GM12878 (cell line): ENCODE measurements at regions not wholly inside any gene's neighbourhood (a gene's known extent, or its start where the extent isn't known, plus 50 kb on each side); places are given as distances from the start of the nearest gene placed in this dataset.

Experiments used
- ATAC-seq: fragments of 200-7000 bp; cut with Tn5 transposase; 3 replicates; pipeline ENCODE4 v1.9.1; 2020; ENCODE audit warnings: mild to moderate bottlenecking, moderate library complexity
- BruUV-seq: library from RNA; stranded (reverse); fragments of 400-500 nt; replicated peaks from 2 replicates; lab custom pipeline; 2021; lab: Mats Ljungman, UMichigan
- CTCF ChIA-PET: fragments of 300-600 bp; sonication (Branson Sonifier 250); formaldehyde crosslinking; extraction: SDS; loops from one replicate; lab custom pipeline; 2021; ENCODE audit warnings: inconsistent platforms; lab: Yijun Ruan, JAX
- POLR2A ChIA-PET: fragments of 350-600 bp; formaldehyde crosslinking; extraction: SDS; loops from one replicate; lab custom pipeline; 2021; ENCODE audit warnings: inconsistent platforms; lab: Charles Lee
- RAD21 ChIA-PET: fragments of 300-600 bp; sonication (Branson Sonifier 250); formaldehyde crosslinking; loops from one replicate; lab custom pipeline; 2023; ENCODE audit warnings: antibody characterized with exemption; ENCODE audit not compliant: unreplicated experiment; lab: Charles Lee
- SMC1A ChIA-PET: fragments of 300-600 bp; sonication (Branson Sonifier 250); formaldehyde crosslinking; loops from one replicate; lab custom pipeline; 2023; ENCODE audit not compliant: unreplicated experiment, uncharacterized antibody; lab: Charles Lee
- DNase-seq: peaks from one replicate; pipeline ENCODE4 v3.0.0-alpha.2; 2011; ENCODE audit warnings: low read depth, low spot score
- FAIRE-seq: peaks from 3 replicates; lab custom pipeline; 2011; peaks lifted over from hg19 to GRCh38; lab: Jason Lieb, UNC
- H2AFZ ChIP-seq: 2 replicates; pipeline ENCODE4 v1.6.0; 2011; ENCODE audit warnings: low read depth, low read length, control low read depth; ENCODE audit not compliant: control insufficient read depth
- H3K27ac ChIP-seq: 2 replicates; pipeline ENCODE4 v1.5.1; 2011; ENCODE audit warnings: control low read depth; ENCODE audit not compliant: control insufficient read depth, insufficient read depth
- H3K27me3 ChIP-seq, 2 experiments: replicated peaks in 1 of 2; 2 replicates each; pipeline versions ENCODE4 v1.6.0 to v1.6.1; 2011; ENCODE audit warnings: low read length in 1 of 2; ENCODE audit not compliant: control insufficient read depth in 2 of 2, insufficient read depth in 2 of 2
- H3K36me3 ChIP-seq, 2 experiments: 2 replicates each; pipeline ENCODE4 v1.5.1; 2011; ENCODE audit warnings: low read length in 1 of 2; ENCODE audit not compliant: control insufficient read depth in 2 of 2, insufficient read depth in 2 of 2
- H3K4me1 ChIP-seq: 2 replicates; pipeline ENCODE4 v1.6.1; 2011; ENCODE audit warnings: mild to moderate bottlenecking, low read length, moderate library complexity, mixed read lengths; ENCODE audit not compliant: control insufficient read depth, insufficient read depth
- H3K4me2 ChIP-seq: 2 replicates; pipeline ENCODE4 v1.6.0; 2011; ENCODE audit warnings: control low read depth; ENCODE audit not compliant: control insufficient read depth, insufficient read depth
- H3K4me3 ChIP-seq: fragments of 200-600 bp; sonication (generic); 2 replicates; pipeline ENCODE4 v1.5.1; 2016
- H3K79me2 ChIP-seq: 2 replicates; pipeline ENCODE4 v1.6.0; 2011; ENCODE audit warnings: low read length; ENCODE audit not compliant: control insufficient read depth, insufficient read depth
- H3K9ac ChIP-seq: 2 replicates; pipeline ENCODE4 v1.8.0; 2011; ENCODE audit warnings: low read length, control low read depth, mixed read lengths; ENCODE audit not compliant: control insufficient read depth, insufficient read depth
- H3K9me3 ChIP-seq: replicated peaks from 3 replicates; pipeline ENCODE4 v1.5.1; 2011; ENCODE audit warnings: mild to moderate bottlenecking, low read length; ENCODE audit not compliant: control insufficient read depth, insufficient read depth
- H4K20me1 ChIP-seq: 2 replicates; pipeline ENCODE4 v1.6.0; 2011; ENCODE audit not compliant: control insufficient read depth, insufficient read depth
- HDAC6 ChIP-seq: fragments of 200-600 bp; sonication (generic); IDR thresholded peaks from one replicate; pipeline ENCODE4 v1.8.0; 2017; ENCODE audit warnings: antibody characterized with exemption; ENCODE audit not compliant: unreplicated experiment
- HSF1 ChIP-seq: fragments of 150-350 bp; IDR thresholded peaks from 2 replicates; pipeline ENCODE4 v1.6.1; 2014; ENCODE audit warnings: mild to moderate bottlenecking, low read depth, low read length
- MTA3 ChIP-seq: IDR thresholded peaks from 2 replicates; pipeline ENCODE4 v1.6.1; 2012; ENCODE audit warnings: low read length, inconsistent platforms, borderline replicate concordance
- REST ChIP-seq: IDR thresholded peaks from 2 replicates; pipeline ENCODE4 v1.6.1; 2012; ENCODE audit warnings: mild to moderate bottlenecking, low read depth, low read length
- SREBF1 ChIP-seq: IDR thresholded peaks from 2 replicates; pipeline ENCODE4 v1.6.1; 2012; ENCODE audit warnings: mild to moderate bottlenecking, low read length
- SUZ12 ChIP-seq: fragments of 200-600 bp; sonication (generic); IDR thresholded peaks from one replicate; pipeline ENCODE4 v1.6.1; 2018; ENCODE audit warnings: antibody characterized with exemption, mild to moderate bottlenecking; ENCODE audit not compliant: unreplicated experiment
- ZNF24 ChIP-seq: fragments of 450-650 bp; IDR thresholded peaks from 2 replicates; pipeline ENCODE4 v1.6.1; 2017; ENCODE audit warnings: antibody characterized with exemption, mild to moderate bottlenecking
- WGBS: methylation state at CpG from one replicate; pipeline ENCODE4 v1.1.6; 2016; ENCODE audit warnings: low lambda C conversion rate; ENCODE audit not compliant: insufficient replicate concordance, insufficient coverage; ENCODE audit errors: missing lambda C conversion rate; 5-methylcytosine and 5-hydroxymethylcytosine counted together
- in situ Hi-C: fragments of 300-500 bp; cut with MboI; formaldehyde crosslinking; loops from 9 replicates; pipeline ENCODE4 v1.14.3; 2018; ENCODE audit warnings: mixed read lengths
- intact Hi-C: fragments of 100-400 bp; cut with micrococcal nuclease; formaldehyde crosslinking; loops from one replicate; pipeline ENCODE4 v1.14.2; 2022; ENCODE audit not compliant: unreplicated experiment

- RAD21 ChIA-PET = no interaction called here
- no peaks in the 10 kb centered on the region for H3K36me3 ChIP-seq
- H3K27ac ChIP-seq = no peak overlapping the region
- no peak overlapping the region for H3K9ac ChIP-seq
- CTCF ChIA-PET = no interaction called here
- WGBS = 60% methylated on average over 4 of the region's 4 CpGs
- no peak overlapping the region for H3K4me3 ChIP-seq
- ATAC-seq (no peak), FAIRE-seq (no peak), DNase-seq (no peak)
- intact Hi-C loops = no loop called here
- H4K20me1 ChIP-seq = no peaks in the 10 kb centered on the region
- no TSS peak for BruUV-seq
- in situ Hi-C loops = no loop called here
- no peak overlapping the region for H3K4me2 ChIP-seq
- H3K27me3 ChIP-seq = no peaks in the 10 kb centered on the region
- H2AFZ ChIP-seq = no peak overlapping the region
- POLR2A ChIA-PET = no interaction called here
- no peaks in the 10 kb centered on the region for H3K79me2 ChIP-seq
- SMC1A ChIA-PET = interaction anchor here (0.6 to 1.5 kb wide), 3 partner anchors 28 to 278 kb away, joined by 3 to 4 read pairs (median 3); no protein-coding TSS in a partner anchor
- TF ChIP-seq SUZ12 = no peak
- no peak for TF ChIP-seq HSF1
- no peak for TF ChIP-seq REST
- no peak for TF ChIP-seq HDAC6
- no peak for TF ChIP-seq MTA3
- TF ChIP-seq ZNF24 = no peak
- TF ChIP-seq SREBF1 = no peak
- no peaks in the 10 kb centered on the region for H3K4me1 ChIP-seq
- H3K9me3 ChIP-seq = no peaks in the 10 kb centered on the region; the same call in 2 of the 3 replicates
Observed at GRCh38 chr4:38396845-38397547, 267.0 kb upstream of the KLF3 start.
